GM21528 (cell line): ENCODE measurements at regions not wholly inside any gene's neighbourhood (a gene's known extent, or its start where the extent isn't known, plus 50 kb on each side); places are given as distances from the start of the nearest gene placed in this dataset.
"Not testable (repeated sequence)": the region's sequence is repeated elsewhere in the genome, so short reads cannot be mapped to it uniquely, and the experiment has no call there.

Experiments used
- ATAC-seq: cut with Tn5 transposase; IDR thresholded peaks from one replicate; pipeline ENCODE4 v1.9.1; 2021; ENCODE audit warnings: mild to moderate bottlenecking, moderate library complexity; ENCODE audit not compliant: unreplicated experiment, low FRiP score

- no peak for ATAC-seq
These were observed 516.9 kb upstream of the TBL1XR1 start for GRCh38 chr3:177713928-177714900.

GRCh38 chr3:177714945-177715344 is 517.7 kb upstream of the TBL1XR1 start:
- no peak for ATAC-seq

GRCh38 chr3:177715980-177716379 is 518.7 kb upstream of the TBL1XR1 start:
- ATAC-seq: no peak

- ATAC-seq: not testable (repeated sequence)
These were observed 523.6 kb upstream of the TBL1XR1 start for GRCh38 chr3:177720927-177721326.

- ATAC-seq: no peak
These were observed 524.8 kb upstream of the TBL1XR1 start for GRCh38 chr3:177721864-177722785.

GRCh38 chr3:177724020-177724638 is 526.8 kb upstream of the TBL1XR1 start:
- no peak for ATAC-seq

- no peak for ATAC-seq
These were observed 527.9 kb upstream of the TBL1XR1 start for GRCh38 chr3:177725165-177725564.

- ATAC-seq: no peak
These were observed 529.5 kb upstream of the TBL1XR1 start for GRCh38 chr3:177726807-177727206.

GRCh38 chr3:177729956-177730681 is 532.8 kb upstream of the TBL1XR1 start:
- ATAC-seq: no peak

GRCh38 chr3:177730814-177731213 is 533.5 kb upstream of the TBL1XR1 start:
- ATAC-seq: no peak

GRCh38 chr3:177731644-177732268 is 534.5 kb upstream of the TBL1XR1 start:
- ATAC-seq: no peak

- ATAC-seq: no peak
These were observed 536.0 kb upstream of the TBL1XR1 start for GRCh38 chr3:177733233-177733632.

- no peak for ATAC-seq
These were observed 536.7 kb upstream of the TBL1XR1 start for GRCh38 chr3:177733936-177734335.

GRCh38 chr3:177735431-177735830 is 538.1 kb upstream of the TBL1XR1 start:
- no peak for ATAC-seq

GRCh38 chr3:177739461-177739860 is 542.2 kb upstream of the TBL1XR1 start:
- ATAC-seq: no peak

- no peak for ATAC-seq
These were observed 543.0 kb upstream of the TBL1XR1 start for GRCh38 chr3:177740254-177740653.

GRCh38 chr3:177742273-177742672 is 545.0 kb upstream of the TBL1XR1 start:
- no peak for ATAC-seq

GRCh38 chr3:177743173-177743890 is 546.0 kb upstream of the TBL1XR1 start:
- no peak for ATAC-seq
